Fibroblast of peridontal ligament (primary cell): ENCODE measurements at regions not wholly inside any gene's neighbourhood (a gene's known extent, or its start where the extent isn't known, plus 50 kb on each side); places are given as distances from the start of the nearest gene placed in this dataset.

Experiments used
- DNase-seq: peaks from one replicate; pipeline ENCODE4 v3.0.0-alpha.2; 2010; ENCODE audit errors: extremely low read depth

- peak; percentile 61 for DNase-seq
Observed at GRCh38 chr1:98210064-98210463, 289.2 kb upstream of the DPYD start.

GRCh38 chr1:98205291-98206017 is 284.6 kb upstream of the DPYD start:
- DNase-seq: no peak

GRCh38 chr1:98203466-98203865 is 282.6 kb upstream of the DPYD start:
- no peak for DNase-seq

DNA sequence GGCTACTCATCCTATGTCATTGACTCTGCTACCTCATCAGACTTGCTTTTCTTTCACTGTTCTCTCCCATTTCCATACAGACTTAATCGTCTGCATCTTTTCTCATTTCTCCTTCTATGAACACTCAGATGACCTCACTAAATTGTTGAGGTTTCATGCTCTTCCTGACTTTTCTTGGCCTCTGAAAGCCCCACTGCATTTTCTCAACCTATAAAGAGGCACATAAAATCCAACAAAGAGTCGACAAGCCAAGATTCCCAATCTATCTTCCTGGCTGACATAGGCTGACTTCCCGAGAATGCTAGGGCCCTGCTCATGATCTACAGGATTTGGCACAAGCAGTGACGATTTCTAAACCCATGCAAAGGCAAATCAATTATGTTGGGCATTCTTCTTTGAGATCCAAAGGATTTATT is 280.8 kb upstream of the DPYD start:
- DNase-seq: peak; percentile 60

DNA sequence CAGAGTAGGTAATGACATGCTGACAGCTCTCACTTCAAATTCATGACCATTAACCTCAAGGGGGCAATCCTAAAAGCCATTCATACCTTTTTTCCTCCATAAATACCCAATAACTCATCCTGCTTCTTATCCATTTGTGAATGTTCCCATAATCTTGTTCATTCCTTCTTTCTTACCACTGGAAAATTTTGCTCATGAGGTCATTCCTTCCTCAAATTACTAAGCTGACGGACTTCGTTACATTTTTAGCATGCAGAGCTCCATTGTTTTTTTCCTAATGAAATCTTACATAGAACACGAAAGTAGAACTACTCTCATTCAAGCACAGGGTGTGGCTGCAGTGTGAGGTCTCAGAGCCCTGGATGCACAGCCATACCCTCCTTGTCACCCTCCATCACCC is 276.5 kb upstream of the DPYD start:
- DNase-seq: peak; percentile 19

DNA sequence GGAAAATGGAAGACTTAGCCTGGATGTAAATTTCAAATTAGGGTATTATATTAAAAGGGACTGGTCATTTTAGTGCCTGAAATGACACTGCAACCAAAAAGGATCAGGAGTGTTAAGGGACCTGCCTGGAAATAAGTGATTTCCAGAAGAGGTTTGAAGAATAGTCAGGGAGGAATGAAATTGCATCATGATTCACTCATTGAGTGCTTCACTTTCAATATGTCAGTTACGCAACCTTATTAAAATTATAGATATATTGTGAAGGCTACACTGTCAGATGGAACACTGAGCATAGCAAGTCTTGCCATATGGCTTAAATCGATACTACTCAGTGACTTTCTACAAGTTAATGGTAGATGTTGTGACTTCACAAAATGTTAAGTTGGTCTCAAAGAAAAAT is 275.2 kb upstream of the DPYD start:
- peak; percentile 20 for DNase-seq

GRCh38 chr1:98188774-98189173 is 267.9 kb upstream of the DPYD start:
- DNase-seq: no peak

- DNase-seq: no peak
Observed at GRCh38 chr1:98184856-98185255, 264.0 kb upstream of the DPYD start.

- no peak for DNase-seq
Observed at GRCh38 chr1:98181036-98181764, 260.4 kb upstream of the DPYD start.

DNA sequence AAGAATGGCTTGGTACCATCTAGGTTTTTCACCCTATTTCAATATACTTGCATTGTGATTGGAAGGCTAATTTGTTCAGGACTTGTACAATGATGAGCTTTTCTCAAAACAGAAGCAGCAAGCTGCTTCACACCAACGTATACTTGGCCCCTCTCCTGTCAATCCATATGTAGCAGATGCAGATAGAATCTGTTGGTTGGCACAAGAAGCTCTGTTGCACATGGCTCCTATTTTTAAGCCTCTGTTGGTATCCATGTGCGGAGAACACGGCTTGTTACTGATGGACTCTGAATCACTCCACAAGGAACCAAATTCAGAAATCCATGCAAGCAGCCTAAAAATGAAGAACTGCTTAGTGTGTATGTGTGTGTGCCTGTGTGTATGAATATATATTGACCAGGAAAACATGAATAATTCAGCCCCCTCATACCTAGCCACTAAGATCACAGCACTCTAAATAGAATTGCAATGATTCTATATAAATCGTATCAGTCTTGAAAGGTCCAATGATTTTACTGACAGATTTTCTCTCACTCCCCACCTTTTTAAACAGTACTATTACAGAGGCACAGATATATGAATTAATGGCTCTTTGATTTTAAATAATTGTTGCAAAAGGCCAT is 258.4 kb upstream of the DPYD start:
- DNase-seq: no peak

DNA sequence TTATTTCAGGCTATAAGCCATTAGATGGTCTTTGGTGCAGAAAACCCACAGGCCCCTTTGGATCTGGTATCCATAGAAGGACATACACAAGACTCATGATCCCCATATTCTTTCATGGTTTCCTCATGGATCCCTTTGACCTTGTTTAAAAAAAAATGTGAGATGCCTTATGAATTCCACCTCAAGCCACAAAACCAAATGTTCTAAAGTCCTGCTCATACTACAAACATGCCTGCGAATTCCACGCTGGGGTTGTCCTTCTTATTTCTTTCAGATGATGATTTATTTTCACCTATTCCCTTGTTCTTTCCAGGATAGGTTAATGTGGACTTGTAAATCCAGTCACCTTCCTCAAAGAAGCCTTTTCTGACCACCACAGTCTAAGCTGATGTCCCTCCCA is 256.9 kb upstream of the DPYD start:
- DNase-seq: peak; percentile 24

- DNase-seq: no peak
Observed at GRCh38 chr1:98176936-98177335, 256.1 kb upstream of the DPYD start.

GRCh38 chr1:98176414-98176813 is 255.6 kb upstream of the DPYD start:
- DNase-seq: no peak

- no peak for DNase-seq
Observed at GRCh38 chr1:98172578-98172977, 251.7 kb upstream of the DPYD start.

GRCh38 chr1:98172022-98172421 is 251.2 kb upstream of the DPYD start:
- no peak for DNase-seq

GRCh38 chr1:98164509-98164908 is 243.7 kb upstream of the DPYD start:
- DNase-seq: no peak

GRCh38 chr1:98157524-98158313 is 236.9 kb upstream of the DPYD start:
- DNase-seq: peak; percentile 93

DNA sequence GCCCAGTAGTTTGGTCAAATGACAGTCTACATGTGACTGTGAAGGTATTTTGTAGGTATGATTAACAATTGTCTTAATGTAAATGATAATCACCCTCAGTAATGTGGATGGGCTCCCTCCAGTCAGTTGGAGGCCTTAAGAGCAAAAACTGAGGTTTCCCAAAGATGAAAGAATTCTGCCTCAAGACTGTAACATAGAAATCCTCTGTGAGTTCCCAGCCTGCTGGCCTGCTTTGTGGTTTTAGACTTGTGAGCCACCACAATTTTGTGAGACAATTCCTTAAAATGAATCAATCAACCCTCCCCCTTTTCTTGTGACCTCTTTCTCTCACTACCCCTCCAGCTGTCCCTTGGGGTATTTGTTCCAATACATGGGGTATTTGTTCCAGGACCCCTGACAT is 226.4 kb upstream of the DPYD start:
- DNase-seq: peak; percentile 28

DNA sequence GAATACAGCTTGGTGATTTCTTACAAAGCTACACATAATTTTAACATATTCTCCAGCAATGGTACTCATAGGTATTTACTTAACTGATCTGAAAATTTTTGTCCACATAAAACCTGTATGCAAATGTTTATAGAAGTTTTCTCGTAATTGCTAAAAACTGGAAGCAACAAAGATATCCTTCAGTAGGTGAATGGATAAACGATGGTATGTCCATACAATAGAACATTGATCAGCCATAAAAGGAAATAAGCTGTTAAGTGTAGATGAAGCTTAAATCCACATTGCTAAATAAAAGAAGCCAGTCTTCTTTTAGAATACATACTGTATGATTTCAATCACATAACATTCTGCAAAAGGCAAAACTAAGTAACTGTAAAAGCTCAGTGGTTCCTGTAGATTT is 224.8 kb upstream of the DPYD start:
- DNase-seq: no peak

DNA sequence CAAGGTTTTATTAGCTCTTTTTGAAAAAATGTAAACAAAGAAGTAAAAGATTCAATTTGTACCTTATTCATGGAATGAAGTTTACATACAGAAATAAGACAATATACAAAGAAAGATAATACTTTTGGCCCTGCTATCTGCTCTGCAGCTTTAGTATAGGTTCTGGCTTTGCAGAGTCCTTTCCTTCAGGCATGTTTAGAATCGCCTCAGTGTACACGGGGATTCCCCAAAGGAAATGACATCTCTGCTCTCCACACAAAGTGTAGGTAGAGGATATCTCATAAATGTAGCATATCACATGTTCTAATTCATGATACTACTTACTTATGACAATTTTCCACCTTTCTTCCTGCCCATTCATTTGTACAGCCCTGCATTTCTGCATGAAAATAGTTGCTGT is 222.6 kb upstream of the DPYD start:
- no peak for DNase-seq

- peak; percentile 40 for DNase-seq
Observed at GRCh38 chr1:98133131-98133530, 212.3 kb upstream of the DPYD start.

DNA sequence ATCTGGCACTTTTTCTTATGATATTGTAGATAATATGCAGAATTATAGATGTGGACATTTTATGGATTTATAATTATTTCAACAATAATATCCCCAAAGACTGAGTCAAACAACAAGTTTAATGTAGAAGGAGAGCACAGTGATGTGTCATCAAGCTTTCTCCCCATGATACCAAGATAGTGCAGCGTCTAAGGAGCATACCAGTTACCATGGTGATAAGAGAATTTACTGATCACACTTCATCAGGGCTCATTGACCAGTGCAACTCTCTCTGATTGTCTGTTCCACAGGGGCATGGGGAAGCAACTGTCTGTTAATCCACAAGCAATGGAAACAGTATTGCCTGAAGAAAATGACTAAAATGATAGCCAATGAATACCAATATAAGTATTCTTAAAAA is 209.6 kb upstream of the DPYD start:
- no peak for DNase-seq
